Suprapubic skin (tissue), 4 donors: ENCODE measurements at regions not wholly inside any gene's neighbourhood (a gene's known extent, or its start where the extent isn't known, plus 50 kb on each side); places are given as distances from the start of the nearest gene placed in this dataset.

Experiments used
- EP300 ChIP-seq: sonication (generic); formaldehyde crosslinking; IDR thresholded peaks from one replicate; pipeline ENCODE4 v1.6.1; 2017; ENCODE audit warnings: antibody characterized with exemption
- POLR2A ChIP-seq, 2 donors: fragments of 450-650 bp; IDR thresholded peaks; one replicate each; pipeline ENCODE4 v1.6.1; 2017; ENCODE audit warnings: antibody characterized with exemption in 2 of 2, mild to moderate bottlenecking in 2 of 2, moderate library complexity in 2 of 2
- POLR2AphosphoS5 ChIP-seq, 3 donors: sonication (generic); formaldehyde crosslinking; IDR thresholded peaks; one replicate each; pipeline ENCODE4 v1.6.1; 2017; ENCODE audit warnings: antibody characterized with exemption in 3 of 3
- TF ChIP-seq, protein P1 (sequence below), 2 donors: fragments of 200-600 bp in 1 of 2; fragments of 450-650 bp in 1 of 2; sonication (generic) in 1 of 2; IDR thresholded peaks; one replicate each; pipeline ENCODE4 v1.5.1; 2016 to 2019; ENCODE audit warnings: antibody characterized with exemption in 2 of 2, mild to moderate bottlenecking in 1 of 2, moderate library complexity in 1 of 2

DNA sequence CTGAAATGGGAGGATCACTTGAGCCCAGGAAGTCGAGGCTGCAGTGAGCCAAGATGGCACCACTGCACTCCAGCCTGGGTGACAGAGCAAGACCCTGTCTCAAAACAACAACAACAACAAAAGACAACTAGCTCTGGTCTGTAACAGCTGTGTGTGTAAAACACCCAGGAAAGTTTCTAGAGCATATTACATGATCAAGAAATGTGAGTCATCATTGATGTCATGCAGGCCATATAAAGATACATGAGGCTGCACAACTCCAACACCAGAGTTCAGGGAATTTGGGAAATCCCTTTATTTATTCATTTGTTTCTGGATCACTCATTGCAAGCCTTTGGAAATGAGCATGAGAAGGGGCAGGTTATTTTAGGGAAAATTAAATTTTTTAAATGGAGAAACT, 50.3 kb upstream of the CTPS1 start:
- TF ChIP-seq, protein P1, sequence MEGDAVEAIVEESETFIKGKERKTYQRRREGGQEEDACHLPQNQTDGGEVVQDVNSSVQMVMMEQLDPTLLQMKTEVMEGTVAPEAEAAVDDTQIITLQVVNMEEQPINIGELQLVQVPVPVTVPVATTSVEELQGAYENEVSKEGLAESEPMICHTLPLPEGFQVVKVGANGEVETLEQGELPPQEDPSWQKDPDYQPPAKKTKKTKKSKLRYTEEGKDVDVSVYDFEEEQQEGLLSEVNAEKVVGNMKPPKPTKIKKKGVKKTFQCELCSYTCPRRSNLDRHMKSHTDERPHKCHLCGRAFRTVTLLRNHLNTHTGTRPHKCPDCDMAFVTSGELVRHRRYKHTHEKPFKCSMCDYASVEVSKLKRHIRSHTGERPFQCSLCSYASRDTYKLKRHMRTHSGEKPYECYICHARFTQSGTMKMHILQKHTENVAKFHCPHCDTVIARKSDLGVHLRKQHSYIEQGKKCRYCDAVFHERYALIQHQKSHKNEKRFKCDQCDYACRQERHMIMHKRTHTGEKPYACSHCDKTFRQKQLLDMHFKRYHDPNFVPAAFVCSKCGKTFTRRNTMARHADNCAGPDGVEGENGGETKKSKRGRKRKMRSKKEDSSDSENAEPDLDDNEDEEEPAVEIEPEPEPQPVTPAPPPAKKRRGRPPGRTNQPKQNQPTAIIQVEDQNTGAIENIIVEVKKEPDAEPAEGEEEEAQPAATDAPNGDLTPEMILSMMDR (IDR thresholded peaks at IDR 0.05), result no peak
- TF ChIP-seq POLR2A (IDR thresholded peaks at IDR 0.05) (no peak), POLR2AphosphoS5 (IDR thresholded peaks at IDR 0.05) (no peak), EP300 (no peak)
